Neural crest cell (in vitro differentiated cells): ENCODE measurements at regions not wholly inside any gene's neighbourhood (a gene's known extent, or its start where the extent isn't known, plus 50 kb on each side); places are given as distances from the start of the nearest gene placed in this dataset.
A peak's percentile ranks its signal among the peaks of the same experiment; 100 is the strongest.
"Not testable (repeated sequence)": the region's sequence is repeated elsewhere in the genome, so short reads cannot be mapped to it uniquely, and the experiment has no call there.

ENCODE experiments used
- DNase-seq: peaks from one replicate; pipeline ENCODE4 v3.0.0; 2021; ENCODE audit warnings: low read depth, mixed read lengths, low spot score
- H3K27ac Mint-ChIP-seq: one replicate; pipeline ENCODE4 v1.8.0; 2021; ENCODE audit warnings: mild to moderate bottlenecking, mixed read lengths; ENCODE audit not compliant: unreplicated experiment
- H3K27me3 Mint-ChIP-seq: 2 replicates; pipeline ENCODE4 v1.8.0; 2021; ENCODE audit warnings: low read depth, mild to moderate bottlenecking, mixed read lengths
- H3K36me3 Mint-ChIP-seq: 2 replicates; pipeline ENCODE4 v1.8.0; 2021; ENCODE audit warnings: low read depth, mild to moderate bottlenecking, mixed read lengths
- H3K4me1 Mint-ChIP-seq: 2 replicates; pipeline ENCODE4 v1.8.0; 2021; ENCODE audit warnings: mixed read lengths
- H3K4me3 Mint-ChIP-seq: one replicate; pipeline ENCODE4 v1.8.0; 2021; ENCODE audit warnings: mild to moderate bottlenecking, mixed read lengths
- H3K9me3 Mint-ChIP-seq: 2 replicates; pipeline ENCODE4 v1.8.0; 2021; ENCODE audit warnings: mixed read lengths
- CTCF ChIP-seq: fragments of 200-600 bp; sonication (generic); conservative IDR thresholded peaks from 2 replicates; pipeline ENCODE4 v1.5.0; 2021; ENCODE audit warnings: antibody characterized with exemption, mild to moderate bottlenecking

GRCh38 chr1:95766036-95766435 is 532.0 kb downstream of the RWDD3 start:
- Mint-ChIP-seq H3K4me3 (no peak overlapping the region), H3K27me3 (no peaks in the 10 kb centered on the region)

GRCh38 chr1:95770581-95770980 is 536.6 kb downstream of the RWDD3 start:
- Mint-ChIP-seq H3K4me3 (no peak overlapping the region), H3K36me3 (no peaks in the 10 kb centered on the region), H3K27ac (no peak overlapping the region), H3K9me3 (no peaks in the 10 kb centered on the region), H3K4me1 (no peaks in the 10 kb centered on the region), H3K27me3 (no peaks in the 10 kb centered on the region)
- TF ChIP-seq CTCF: no peak
- no peak for DNase-seq

More at GRCh38 chr1:95766036-95766435, 532.0 kb downstream of the RWDD3 start:
- DNase-seq: no peak
- H3K4me1 Mint-ChIP-seq: no peaks in the 10 kb centered on the region
- H3K9me3 Mint-ChIP-seq: peaks cover 8% of the 10 kb centered on the region
- TF ChIP-seq CTCF: no peak
- peaks cover 7% of the 10 kb centered on the region for H3K36me3 Mint-ChIP-seq
- H3K27ac Mint-ChIP-seq: no peak overlapping the region

- Mint-ChIP-seq H3K4me3 (no peak overlapping the region), H3K4me1 (peaks cover 17% of the 10 kb centered on the region), H3K9me3 (peaks cover 6% of the 10 kb centered on the region), H3K27me3 (peaks cover 8% of the 10 kb centered on the region), H3K27ac (no peak overlapping the region), H3K36me3 (no peaks in the 10 kb centered on the region)
- DNase-seq: no peak
- no peak for TF ChIP-seq CTCF
Measured at GRCh38 chr1:95778217-95778616, 544.2 kb downstream of the RWDD3 start.

- Mint-ChIP-seq H3K4me1 (peaks cover 17% of the 10 kb centered on the region), H3K27me3 (peaks cover 8% of the 10 kb centered on the region), H3K9me3 (peaks cover 6% of the 10 kb centered on the region), H3K36me3 (no peaks in the 10 kb centered on the region), H3K27ac (peak overlapping the region; percentile 65), H3K4me3 (no peak overlapping the region)
- no peak for DNase-seq
- TF ChIP-seq CTCF: no peak
Measured at GRCh38 chr1:95780836-95781235, 546.8 kb downstream of the RWDD3 start.

GRCh38 chr1:95790136-95790535 is 556.1 kb downstream of the RWDD3 start:
- TF ChIP-seq CTCF: no peak

GRCh38 chr1:95793893-95794292 is 559.9 kb downstream of the RWDD3 start:
- TF ChIP-seq CTCF: peak; percentile 42
- Mint-ChIP-seq H3K27ac (no peak overlapping the region), H3K4me3 (no peak overlapping the region)

More at GRCh38 chr1:95790136-95790535, 556.1 kb downstream of the RWDD3 start:
- Mint-ChIP-seq H3K27me3 (no peaks in the 10 kb centered on the region), H3K9me3 (no peaks in the 10 kb centered on the region), H3K4me1 (no peaks in the 10 kb centered on the region), H3K36me3 (no peaks in the 10 kb centered on the region), H3K4me3 (no peak overlapping the region), H3K27ac (no peak overlapping the region)
- no peak for DNase-seq

GRCh38 chr1:95797761-95798160 is 563.8 kb downstream of the RWDD3 start:
- H3K27ac Mint-ChIP-seq, H3K4me3 Mint-ChIP-seq, H3K36me3 Mint-ChIP-seq, DNase-seq, H3K4me1 Mint-ChIP-seq, H3K27me3 Mint-ChIP-seq: not testable (repeated sequence)
- H3K9me3 Mint-ChIP-seq: peaks cover 12% of the 10 kb centered on the region

More at GRCh38 chr1:95793893-95794292, 559.9 kb downstream of the RWDD3 start:
- DNase-seq: no peak
- H3K27me3 Mint-ChIP-seq: no peaks in the 10 kb centered on the region
- no peaks in the 10 kb centered on the region for H3K36me3 Mint-ChIP-seq
- H3K4me1 Mint-ChIP-seq: no peaks in the 10 kb centered on the region
- no peaks in the 10 kb centered on the region for H3K9me3 Mint-ChIP-seq
